ENCODE measurements at regions not wholly inside any gene's neighbourhood (a gene's known extent, or its start where the extent isn't known, plus 50 kb on each side); places are given as distances from the start of the nearest gene placed in this dataset.

DNA sequence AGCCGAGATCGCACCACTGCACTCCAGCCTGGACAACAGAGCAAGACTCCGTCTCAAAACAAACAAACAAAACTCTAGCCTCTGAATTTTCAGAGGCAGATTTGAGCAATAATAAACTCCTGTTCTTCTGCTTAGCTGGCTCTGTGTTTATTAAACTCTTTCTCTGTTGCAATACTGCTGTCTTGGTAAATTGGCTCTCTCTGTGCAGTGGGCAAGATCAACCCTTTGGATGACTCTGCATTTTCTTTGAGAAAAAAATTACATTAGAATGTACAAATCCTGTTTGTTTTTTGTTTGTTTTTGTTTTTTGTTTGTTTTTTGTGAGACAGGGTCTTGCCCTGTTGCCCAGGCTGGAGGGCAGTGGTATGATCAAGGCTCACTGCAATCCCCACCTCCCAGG, 75.8 kb upstream of the RPH3AL start:
- TF ChIP-seq, protein P1, sequence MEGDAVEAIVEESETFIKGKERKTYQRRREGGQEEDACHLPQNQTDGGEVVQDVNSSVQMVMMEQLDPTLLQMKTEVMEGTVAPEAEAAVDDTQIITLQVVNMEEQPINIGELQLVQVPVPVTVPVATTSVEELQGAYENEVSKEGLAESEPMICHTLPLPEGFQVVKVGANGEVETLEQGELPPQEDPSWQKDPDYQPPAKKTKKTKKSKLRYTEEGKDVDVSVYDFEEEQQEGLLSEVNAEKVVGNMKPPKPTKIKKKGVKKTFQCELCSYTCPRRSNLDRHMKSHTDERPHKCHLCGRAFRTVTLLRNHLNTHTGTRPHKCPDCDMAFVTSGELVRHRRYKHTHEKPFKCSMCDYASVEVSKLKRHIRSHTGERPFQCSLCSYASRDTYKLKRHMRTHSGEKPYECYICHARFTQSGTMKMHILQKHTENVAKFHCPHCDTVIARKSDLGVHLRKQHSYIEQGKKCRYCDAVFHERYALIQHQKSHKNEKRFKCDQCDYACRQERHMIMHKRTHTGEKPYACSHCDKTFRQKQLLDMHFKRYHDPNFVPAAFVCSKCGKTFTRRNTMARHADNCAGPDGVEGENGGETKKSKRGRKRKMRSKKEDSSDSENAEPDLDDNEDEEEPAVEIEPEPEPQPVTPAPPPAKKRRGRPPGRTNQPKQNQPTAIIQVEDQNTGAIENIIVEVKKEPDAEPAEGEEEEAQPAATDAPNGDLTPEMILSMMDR (IDR thresholded peaks at IDR 0.05; ENCODE audit: low read depth, low read length, poor library complexity, severe bottlenecking): no peak
- TF ChIP-seq EZH2phosphoT487 (IDR thresholded peaks at IDR 0.05; ENCODE audit: borderline replicate concordance, low read length): no peak
